Endothelial cell of umbilical vein (primary cell): ENCODE measurements at regions not wholly inside any gene's neighbourhood (a gene's known extent, or its start where the extent isn't known, plus 50 kb on each side); places are given as distances from the start of the nearest gene placed in this dataset.

Experiments
- EZH2 ChIP-seq: IDR thresholded peaks from 2 replicates; pipeline ENCODE4 v1.6.1; 2012; ENCODE audit warnings: borderline replicate concordance, low read depth, mild to moderate bottlenecking, moderate library complexity, low read length, inconsistent platforms; ENCODE audit not compliant: severe bottlenecking
- POLR2A ChIP-seq: IDR thresholded peaks from 2 replicates; pipeline ENCODE4 v1.6.1; 2012; ENCODE audit warnings: low read depth, mild to moderate bottlenecking, control low read depth, low read length
- POLR2AphosphoS5 ChIP-seq: IDR thresholded peaks from 2 replicates; pipeline ENCODE4 v1.6.1; 2012; ENCODE audit warnings: low read depth, mild to moderate bottlenecking, control low read depth, low read length, moderate library complexity; ENCODE audit not compliant: insufficient read depth
- TF ChIP-seq, protein P1 (sequence below), 2 donors: IDR thresholded peaks; 1 replicate in 1 of 2; 2 replicates in 1 of 2; pipeline ENCODE4 v1.5.1; 2011; ENCODE audit warnings: low read length in 2 of 2, mild to moderate bottlenecking in 2 of 2, moderate library complexity in 2 of 2, control low read depth in 1 of 2, inconsistent platforms in 1 of 2, low read depth in 1 of 2; ENCODE audit not compliant: insufficient read depth in 1 of 2; ENCODE audit errors: extremely low read depth in 1 of 2

DNA sequence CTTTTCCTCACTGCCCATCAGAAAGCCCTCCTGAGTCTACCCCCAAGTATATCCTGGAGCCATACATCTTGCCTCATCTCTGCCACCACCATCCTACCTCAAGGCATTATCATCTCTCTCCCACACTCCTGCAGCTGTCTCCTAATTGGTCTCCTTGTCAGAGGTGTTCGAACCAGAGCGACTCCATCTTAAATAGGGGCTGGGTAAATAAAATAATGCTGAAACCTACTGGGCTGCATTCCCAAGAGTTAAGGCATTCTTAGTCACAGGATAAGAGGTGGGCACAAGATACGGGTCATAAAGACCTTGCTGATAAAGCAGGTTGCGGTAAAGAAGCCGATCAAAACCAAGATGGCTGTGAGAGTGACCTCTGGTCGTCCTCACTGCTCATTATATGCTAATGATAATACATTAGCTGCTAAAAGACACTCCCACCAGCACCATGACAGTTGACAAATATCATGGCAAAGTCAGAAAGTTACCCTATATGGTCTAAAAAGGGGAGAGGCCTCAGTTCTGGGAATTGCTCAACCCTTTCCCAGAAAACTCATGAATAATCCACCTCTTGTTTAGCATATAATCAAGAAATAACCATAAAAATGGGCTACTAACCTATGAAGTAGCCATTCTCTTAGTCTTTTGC, 97.0 kb upstream of the C16orf82 start:
- TF ChIP-seq POLR2AphosphoS5 (no peak), POLR2A (no peak), EZH2 (no peak)
- TF ChIP-seq, protein P1, sequence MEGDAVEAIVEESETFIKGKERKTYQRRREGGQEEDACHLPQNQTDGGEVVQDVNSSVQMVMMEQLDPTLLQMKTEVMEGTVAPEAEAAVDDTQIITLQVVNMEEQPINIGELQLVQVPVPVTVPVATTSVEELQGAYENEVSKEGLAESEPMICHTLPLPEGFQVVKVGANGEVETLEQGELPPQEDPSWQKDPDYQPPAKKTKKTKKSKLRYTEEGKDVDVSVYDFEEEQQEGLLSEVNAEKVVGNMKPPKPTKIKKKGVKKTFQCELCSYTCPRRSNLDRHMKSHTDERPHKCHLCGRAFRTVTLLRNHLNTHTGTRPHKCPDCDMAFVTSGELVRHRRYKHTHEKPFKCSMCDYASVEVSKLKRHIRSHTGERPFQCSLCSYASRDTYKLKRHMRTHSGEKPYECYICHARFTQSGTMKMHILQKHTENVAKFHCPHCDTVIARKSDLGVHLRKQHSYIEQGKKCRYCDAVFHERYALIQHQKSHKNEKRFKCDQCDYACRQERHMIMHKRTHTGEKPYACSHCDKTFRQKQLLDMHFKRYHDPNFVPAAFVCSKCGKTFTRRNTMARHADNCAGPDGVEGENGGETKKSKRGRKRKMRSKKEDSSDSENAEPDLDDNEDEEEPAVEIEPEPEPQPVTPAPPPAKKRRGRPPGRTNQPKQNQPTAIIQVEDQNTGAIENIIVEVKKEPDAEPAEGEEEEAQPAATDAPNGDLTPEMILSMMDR (IDR thresholded peaks at IDR 0.05; ENCODE audit: extremely low read depth in 1 of 2, insufficient read depth in 1 of 2, low read depth in 1 of 2, low read length in 2 of 2), result no peak
